GM12891 (cell line): ENCODE measurements at regions not wholly inside any gene's neighbourhood (a gene's known extent, or its start where the extent isn't known, plus 50 kb on each side); places are given as distances from the start of the nearest gene placed in this dataset.

Source experiments
- PAX5 ChIP-seq: IDR thresholded peaks from 2 replicates; pipeline ENCODE4 v1.6.1; 2011; ENCODE audit warnings: low read length, moderate library complexity, mild to moderate bottlenecking; ENCODE audit not compliant: insufficient read depth, severe bottlenecking
- POLR2A ChIP-seq: IDR thresholded peaks from 2 replicates; pipeline ENCODE4 v1.6.1; 2011; ENCODE audit warnings: low read depth, low read length, control low read depth
- POLR2AphosphoS5 ChIP-seq: IDR thresholded peaks from 2 replicates; pipeline ENCODE4 v1.6.1; 2011; ENCODE audit warnings: low read depth, low read length, control low read depth
- POU2F2 ChIP-seq: IDR thresholded peaks from 2 replicates; pipeline ENCODE4 v1.6.1; 2011; ENCODE audit warnings: low read depth, mild to moderate bottlenecking, control low read depth, low read length, moderate library complexity
- TAF1 ChIP-seq: IDR thresholded peaks from 2 replicates; pipeline ENCODE4 v1.6.1; 2011; ENCODE audit warnings: low read depth, low read length, control low read depth

DNA sequence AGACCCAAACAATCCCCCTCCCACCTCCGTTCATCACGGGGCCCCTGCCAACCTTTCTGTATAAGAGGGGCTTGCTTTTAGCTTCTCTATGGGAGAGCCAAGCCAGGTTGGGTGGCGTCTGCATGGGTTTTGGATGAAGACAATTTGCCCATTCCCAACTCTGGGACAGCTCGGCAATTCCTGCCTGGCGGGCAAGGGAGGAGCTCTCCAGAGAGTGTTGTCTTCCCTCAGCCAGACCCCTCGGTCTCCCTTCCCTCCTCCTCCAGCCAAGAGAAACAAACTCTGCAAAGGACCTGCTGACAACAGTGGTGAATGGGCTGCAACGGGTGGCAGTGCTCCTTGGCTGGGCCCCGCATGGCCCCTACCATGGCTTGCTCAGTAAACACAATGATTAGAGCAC is 267.2 kb upstream of the HDAC4 start:
- no peak for TF ChIP-seq POLR2A
- no peak for TF ChIP-seq TAF1
- TF ChIP-seq POLR2AphosphoS5 = no peak
- TF ChIP-seq PAX5 = no peak
- TF ChIP-seq POU2F2 = no peak
